ENCODE measurements at regions not wholly inside any gene's neighbourhood (a gene's known extent, or its start where the extent isn't known, plus 50 kb on each side); places are given as distances from the start of the nearest gene placed in this dataset.

DNA sequence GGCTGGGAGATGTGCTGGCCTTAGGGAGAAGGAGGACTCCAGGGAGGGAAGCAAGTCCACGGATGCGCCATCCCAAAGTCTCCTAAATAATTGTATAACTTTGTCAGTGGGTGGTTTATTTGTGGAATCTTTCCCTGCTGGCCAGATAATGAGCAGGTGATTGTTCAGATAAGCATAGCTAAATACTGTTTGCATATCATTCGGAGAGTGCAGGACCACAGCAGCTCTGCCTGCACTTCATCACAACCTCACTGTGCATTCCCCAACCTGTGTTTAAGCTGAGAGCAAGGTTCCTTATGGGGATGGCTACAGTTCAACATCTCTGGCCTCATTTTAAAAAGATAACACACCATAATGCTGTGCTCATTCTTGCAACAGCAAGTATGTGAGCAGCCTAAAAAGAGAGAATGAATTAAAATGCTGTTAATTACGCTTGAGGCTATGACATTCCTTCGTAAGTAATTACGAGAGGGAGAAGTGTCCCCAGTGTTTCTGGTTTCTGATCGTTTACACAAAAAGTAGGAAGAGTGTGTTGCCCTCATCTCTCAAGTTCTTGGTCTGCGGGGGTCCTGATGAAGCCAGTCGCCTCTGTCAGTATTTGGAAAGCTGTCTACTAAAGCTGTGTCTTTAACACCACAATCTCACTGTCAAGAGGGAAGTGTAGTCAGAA, 272.0 kb upstream of the RORA start:
- Histone ChIP-seq H3K9me3 (no peaks in the 10 kb centered on the region), H3K36me3 (ENCODE audit: low read depth, missing control alignments) (no peaks in the 10 kb centered on the region), H3K27ac (no peak overlapping the region), H3K27me3 (no peaks in the 10 kb centered on the region), H3K4me3 (no peak overlapping the region), H3K4me1 (no peaks in the 10 kb centered on the region)
- no peak for DNase-seq
- 84 to 86% methylated on average over 9 of the region's 9 CpGs for WGBS, 2 donors
- no peak for TF ChIP-seq POLR2A (IDR thresholded peaks at IDR 0.05)
- TF ChIP-seq, protein P1, sequence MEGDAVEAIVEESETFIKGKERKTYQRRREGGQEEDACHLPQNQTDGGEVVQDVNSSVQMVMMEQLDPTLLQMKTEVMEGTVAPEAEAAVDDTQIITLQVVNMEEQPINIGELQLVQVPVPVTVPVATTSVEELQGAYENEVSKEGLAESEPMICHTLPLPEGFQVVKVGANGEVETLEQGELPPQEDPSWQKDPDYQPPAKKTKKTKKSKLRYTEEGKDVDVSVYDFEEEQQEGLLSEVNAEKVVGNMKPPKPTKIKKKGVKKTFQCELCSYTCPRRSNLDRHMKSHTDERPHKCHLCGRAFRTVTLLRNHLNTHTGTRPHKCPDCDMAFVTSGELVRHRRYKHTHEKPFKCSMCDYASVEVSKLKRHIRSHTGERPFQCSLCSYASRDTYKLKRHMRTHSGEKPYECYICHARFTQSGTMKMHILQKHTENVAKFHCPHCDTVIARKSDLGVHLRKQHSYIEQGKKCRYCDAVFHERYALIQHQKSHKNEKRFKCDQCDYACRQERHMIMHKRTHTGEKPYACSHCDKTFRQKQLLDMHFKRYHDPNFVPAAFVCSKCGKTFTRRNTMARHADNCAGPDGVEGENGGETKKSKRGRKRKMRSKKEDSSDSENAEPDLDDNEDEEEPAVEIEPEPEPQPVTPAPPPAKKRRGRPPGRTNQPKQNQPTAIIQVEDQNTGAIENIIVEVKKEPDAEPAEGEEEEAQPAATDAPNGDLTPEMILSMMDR (IDR thresholded peaks at IDR 0.05) = no peak
- intact Hi-C loops (cut with DNase I; ENCODE audit: low total_unique reads) = no loop called here

GRCh38 chr15:61500523-61500922, 271.4 kb upstream of the RORA start:
- no peak overlapping the region for H3K27ac ChIP-seq
- H3K9me3 ChIP-seq = no peaks in the 10 kb centered on the region
- intact Hi-C loops (cut with DNase I; ENCODE audit: low total_unique reads) = no loop called here

DNA sequence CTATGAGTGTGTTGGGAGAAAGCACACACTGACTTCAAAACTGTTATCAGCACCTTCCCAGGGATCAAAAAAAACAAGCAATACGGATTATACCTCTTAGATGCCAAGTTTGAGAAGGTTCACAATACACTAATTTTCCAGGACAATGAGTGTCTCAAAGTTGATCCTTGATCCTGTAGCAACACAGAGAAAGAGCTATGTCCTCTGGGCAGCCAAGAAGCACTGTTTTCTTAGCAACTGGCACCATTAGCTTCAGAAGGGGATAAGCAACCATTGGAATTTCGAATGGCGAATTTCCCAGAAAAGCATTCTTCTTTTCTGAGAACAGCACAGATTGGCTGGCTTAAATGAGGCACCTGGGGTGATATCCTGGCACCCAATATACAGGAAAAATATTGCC, 270.3 kb upstream of the RORA start:
- H3K27ac ChIP-seq = no peak overlapping the region
- DNase-seq = no peak
- no peaks in the 10 kb centered on the region for H3K9me3 ChIP-seq
- no peak overlapping the region for H3K4me3 ChIP-seq
- no peaks in the 10 kb centered on the region for H3K36me3 ChIP-seq (ENCODE audit: low read depth, missing control alignments)
- TF ChIP-seq, protein P1 (IDR thresholded peaks at IDR 0.05) = no peak
- TF ChIP-seq POLR2A (IDR thresholded peaks at IDR 0.05) = no peak
- no peaks in the 10 kb centered on the region for H3K4me1 ChIP-seq
- no peaks in the 10 kb centered on the region for H3K27me3 ChIP-seq
- intact Hi-C loops (cut with DNase I; ENCODE audit: low total_unique reads) = no loop called here
- 65 to 67% methylated on average over 3 of the region's 3 CpGs for WGBS, 2 donors

More at GRCh38 chr15:61500523-61500922, 271.4 kb upstream of the RORA start:
- Histone ChIP-seq H3K4me1 (no peaks in the 10 kb centered on the region), H3K36me3 (ENCODE audit: low read depth, missing control alignments) (no peaks in the 10 kb centered on the region), H3K27me3 (no peaks in the 10 kb centered on the region), H3K4me3 (no peak overlapping the region)
- no peak for TF ChIP-seq POLR2A (IDR thresholded peaks at IDR 0.05)
- TF ChIP-seq, protein P1 (IDR thresholded peaks at IDR 0.05) = no peak
- no peak for DNase-seq

GRCh38 chr15:61489571-61489970, 260.5 kb upstream of the RORA start:
- no peak for DNase-seq
- Histone ChIP-seq H3K36me3 (ENCODE audit: low read depth, missing control alignments) (no peaks in the 10 kb centered on the region), H3K9me3 (no peaks in the 10 kb centered on the region), H3K4me3 (no peak overlapping the region), H3K27ac (no peak overlapping the region), H3K4me1 (no peaks in the 10 kb centered on the region), H3K27me3 (no peaks in the 10 kb centered on the region)
- TF ChIP-seq POLR2A (IDR thresholded peaks at IDR 0.05) = no peak
- TF ChIP-seq, protein P1 (IDR thresholded peaks at IDR 0.05) = no peak
- intact Hi-C loops (cut with DNase I; ENCODE audit: low total_unique reads) = no loop called here
- WGBS, 2 donors = 43 to 63% methylated on average over 1 of the region's 1 CpG

DNA sequence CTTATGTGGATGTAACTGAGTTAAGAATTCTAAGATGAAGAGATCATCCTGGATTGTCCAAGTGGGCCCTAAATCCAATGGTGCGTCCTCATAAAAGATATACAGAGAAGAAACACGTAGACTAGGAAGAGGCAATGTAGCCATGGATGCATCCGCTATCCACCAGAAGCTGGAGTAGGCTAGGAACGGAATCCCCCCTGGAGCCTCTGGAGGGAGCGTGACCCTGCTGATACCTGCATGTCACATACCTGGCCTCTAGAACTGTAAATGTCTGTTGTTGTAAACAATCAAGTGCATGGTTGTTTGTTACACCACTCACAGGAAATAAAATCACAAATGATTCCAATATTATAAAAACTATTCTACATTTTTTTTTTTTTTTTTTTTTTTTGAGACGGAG, 254.5 kb upstream of the RORA start:
- DNase-seq = no peak
- H3K4me1 ChIP-seq = no peaks in the 10 kb centered on the region
- 74 to 80% methylated on average over 5 to 6 of the region's 6 CpGs for WGBS, 2 donors
- no peaks in the 10 kb centered on the region for H3K36me3 ChIP-seq (ENCODE audit: low read depth, missing control alignments)
- TF ChIP-seq, protein P1 (IDR thresholded peaks at IDR 0.05) = no peak
- no peaks in the 10 kb centered on the region for H3K27me3 ChIP-seq
- no peak overlapping the region for H3K4me3 ChIP-seq
- no peaks in the 10 kb centered on the region for H3K9me3 ChIP-seq
- intact Hi-C loops (cut with DNase I; ENCODE audit: low total_unique reads) = no loop called here
- H3K27ac ChIP-seq = no peak overlapping the region
